ENCODE measurements at regions not wholly inside any gene's neighbourhood (a gene's known extent, or its start where the extent isn't known, plus 50 kb on each side); places are given as distances from the start of the nearest gene placed in this dataset.
"Not testable (repeated sequence)": the region's sequence is repeated elsewhere in the genome, so short reads cannot be mapped to it uniquely, and the experiment has no call there.

- Mint-ChIP-seq H3K27me3 (peaks cover 25 to 51% (median 40%) of the 10 kb centered on the region in 5 donors), H3K9me3 (peaks cover 0 to 13% (median 2%) of the 10 kb centered on the region in 11 donors)
- ATAC-seq; H3K4me1 ChIP-seq (ENCODE audit: control insufficient read depth in 2 of 2, insufficient read depth in 2 of 2, low read length in 2 of 2); H3K4me3 ChIP-seq (ENCODE audit: low read length); H3K9me3 ChIP-seq (ENCODE audit: control insufficient read depth in 2 of 3, low read length in 3 of 3); H3K4me1 Mint-ChIP-seq; H3K4me3 Mint-ChIP-seq; intact Hi-C loops (cut with micrococcal nuclease); H3K27me3 ChIP-seq (ENCODE audit: control insufficient read depth in 2 of 2, insufficient read depth in 2 of 2, low read length in 2 of 2); H3K36me3 ChIP-seq (ENCODE audit: control insufficient read depth in 2 of 3, insufficient read depth in 3 of 3, low read length in 3 of 3); CTCF ChIA-PET; H3K27ac Mint-ChIP-seq; H3K27ac ChIP-seq (ENCODE audit: low read depth, low read length); POLR2A ChIA-PET; H3K36me3 Mint-ChIP-seq; DNase-seq: not testable (repeated sequence)
These were observed 78.7 kb upstream of the EXOC2 start for GRCh38 chr6:771683-772082.

GRCh38 chr6:767755-768512 is 75.0 kb upstream of the EXOC2 start:
- Mint-ChIP-seq H3K4me3 (no peak overlapping the region), H3K27ac (no peak overlapping the region), H3K4me1 (no peaks in the 10 kb centered on the region), H3K27me3 (peaks cover 24 to 46% (median 37%) of the 10 kb centered on the region in 5 donors), H3K36me3 (no peaks in the 10 kb centered on the region), H3K9me3 (peaks cover 0 to 13% (median 2%) of the 10 kb centered on the region in 11 donors)
- Histone ChIP-seq H3K4me3 (ENCODE audit: low read length) (no peak overlapping the region), H3K27me3 (ENCODE audit: control insufficient read depth in 2 of 2, insufficient read depth in 2 of 2, low read length in 2 of 2) (no peaks in the 10 kb centered on the region), H3K9me3 (ENCODE audit: control insufficient read depth in 2 of 3, low read length in 3 of 3) (no peaks in the 10 kb centered on the region), H3K27ac (ENCODE audit: low read depth, low read length) (no peak overlapping the region), H3K36me3 (ENCODE audit: control insufficient read depth in 2 of 3, insufficient read depth in 3 of 3, low read length in 3 of 3) (no peaks in the 10 kb centered on the region), H3K4me1 (ENCODE audit: control insufficient read depth in 2 of 2, insufficient read depth in 2 of 2, low read length in 2 of 2) (no peaks in the 10 kb centered on the region)
- ATAC-seq, result no peak
- ChIA-PET CTCF (no interaction called here), POLR2A (no interaction called here)
- no peak for DNase-seq
- intact Hi-C loops (cut with micrococcal nuclease), result no loop called here

- Mint-ChIP-seq H3K4me3 (no peak overlapping the region), H3K27me3 (peaks cover 24 to 36% (median 31%) of the 10 kb centered on the region in 5 donors), H3K9me3 (peaks cover 0 to 6% (median 0%) of the 10 kb centered on the region in 11 donors), H3K4me1 (no peaks in the 10 kb centered on the region), H3K36me3 (no peaks in the 10 kb centered on the region), H3K27ac (no peak overlapping the region)
- Histone ChIP-seq H3K4me1 (ENCODE audit: control insufficient read depth in 2 of 2, insufficient read depth in 2 of 2, low read length in 2 of 2) (no peaks in the 10 kb centered on the region), H3K36me3 (ENCODE audit: control insufficient read depth in 2 of 3, insufficient read depth in 3 of 3, low read length in 3 of 3) (no peaks in the 10 kb centered on the region), H3K9me3 (ENCODE audit: control insufficient read depth in 2 of 3, low read length in 3 of 3) (no peaks in the 10 kb centered on the region), H3K4me3 (ENCODE audit: low read length) (no peak overlapping the region), H3K27ac (ENCODE audit: low read depth, low read length) (no peak overlapping the region), H3K27me3 (ENCODE audit: control insufficient read depth in 2 of 2, insufficient read depth in 2 of 2, low read length in 2 of 2) (no peaks in the 10 kb centered on the region)
- ChIA-PET POLR2A (no interaction called here), CTCF (no interaction called here)
- ATAC-seq (no peak), DNase-seq (no peak)
- intact Hi-C loops (cut with micrococcal nuclease), result no loop called here
These were observed 73.7 kb upstream of the EXOC2 start for GRCh38 chr6:766625-767024.

GRCh38 chr6:761997-762396 is 69.1 kb upstream of the EXOC2 start:
- ATAC-seq (no peak), DNase-seq (no peak)
- Mint-ChIP-seq H3K9me3 (peaks cover 0 to 2% (median 0%) of the 10 kb centered on the region in 11 donors), H3K27ac (no peak overlapping the region), H3K4me1 (no peaks in the 10 kb centered on the region), H3K27me3 (peaks cover 6 to 17% (median 11%) of the 10 kb centered on the region in 5 donors), H3K4me3 (no peak overlapping the region), H3K36me3 (peaks cover 0 to 3% (median 0%) of the 10 kb centered on the region in 5 donors)
- Histone ChIP-seq H3K9me3 (ENCODE audit: control insufficient read depth in 2 of 3, low read length in 3 of 3) (no peaks in the 10 kb centered on the region), H3K27ac (ENCODE audit: low read depth, low read length) (no peak overlapping the region), H3K36me3 (ENCODE audit: control insufficient read depth in 2 of 3, insufficient read depth in 3 of 3, low read length in 3 of 3) (no peaks in the 10 kb centered on the region), H3K4me3 (ENCODE audit: low read length) (no peak overlapping the region), H3K4me1 (ENCODE audit: control insufficient read depth in 2 of 2, insufficient read depth in 2 of 2, low read length in 2 of 2) (no peaks in the 10 kb centered on the region), H3K27me3 (ENCODE audit: control insufficient read depth in 2 of 2, insufficient read depth in 2 of 2, low read length in 2 of 2) (no peaks in the 10 kb centered on the region)
- CTCF ChIA-PET, result no interaction called here
- intact Hi-C loops (cut with micrococcal nuclease), result no loop called here
- POLR2A ChIA-PET, result interaction anchor here (0.7 kb wide), 1 partner anchor 755 kb away, joined by 3 read pairs; no protein-coding TSS in a partner anchor

- no peaks in the 10 kb centered on the region for H3K4me1 ChIP-seq (ENCODE audit: control insufficient read depth in 2 of 2, insufficient read depth in 2 of 2, low read length in 2 of 2)
- Mint-ChIP-seq H3K4me3 (no peak overlapping the region), H3K27me3 (peaks cover 5 to 12% (median 7%) of the 10 kb centered on the region in 5 donors), H3K9me3 (peaks cover 0 to 3% (median 0%) of the 10 kb centered on the region in 11 donors), H3K4me1 (no peaks in the 10 kb centered on the region), H3K36me3 (peaks cover 0 to 3% (median 0%) of the 10 kb centered on the region in 5 donors), H3K27ac (no peak overlapping the region)
- CTCF ChIA-PET, result no interaction called here
- H3K27me3 ChIP-seq (ENCODE audit: control insufficient read depth in 2 of 2, insufficient read depth in 2 of 2, low read length in 2 of 2), result no peaks in the 10 kb centered on the region
- H3K4me3 ChIP-seq (ENCODE audit: low read length), result no peak overlapping the region
- H3K9me3 ChIP-seq (ENCODE audit: control insufficient read depth in 2 of 3, low read length in 3 of 3), result no peaks in the 10 kb centered on the region
- ATAC-seq (no peak), DNase-seq (no peak)
- intact Hi-C loops (cut with micrococcal nuclease), result no loop called here
- POLR2A ChIA-PET, result interaction anchor here (0.7 kb wide), 1 partner anchor 756 kb away, joined by 3 read pairs; no protein-coding TSS in a partner anchor
- no peak overlapping the region for H3K27ac ChIP-seq (ENCODE audit: low read depth, low read length)
- no peaks in the 10 kb centered on the region for H3K36me3 ChIP-seq (ENCODE audit: control insufficient read depth in 2 of 3, insufficient read depth in 3 of 3, low read length in 3 of 3)
These were observed 68.3 kb upstream of the EXOC2 start for GRCh38 chr6:760982-761955.

- no peak overlapping the region for H3K27ac Mint-ChIP-seq
- Histone ChIP-seq H3K4me1 (ENCODE audit: control insufficient read depth in 2 of 2, insufficient read depth in 2 of 2, low read length in 2 of 2) (no peaks in the 10 kb centered on the region), H3K27ac (ENCODE audit: low read depth, low read length) (no peak overlapping the region), H3K27me3 (ENCODE audit: control insufficient read depth in 2 of 2, insufficient read depth in 2 of 2, low read length in 2 of 2) (no peaks in the 10 kb centered on the region), H3K4me3 (ENCODE audit: low read length) (no peak overlapping the region), H3K9me3 (ENCODE audit: control insufficient read depth in 2 of 3, low read length in 3 of 3) (no peaks in the 10 kb centered on the region), H3K36me3 (ENCODE audit: control insufficient read depth in 2 of 3, insufficient read depth in 3 of 3, low read length in 3 of 3) (no peaks in the 10 kb centered on the region)
- DNase-seq (no peak), ATAC-seq (no peak)
- POLR2A ChIA-PET, result no interaction called here
- H3K4me1 Mint-ChIP-seq, result no peaks in the 10 kb centered on the region
- no peak overlapping the region for H3K4me3 Mint-ChIP-seq
- peaks cover 0 to 3% (median 0%) of the 10 kb centered on the region in 5 donors for H3K36me3 Mint-ChIP-seq
- H3K27me3 Mint-ChIP-seq, result peaks cover under 1 to 9% (median 6%) of the 10 kb centered on the region in 5 donors
- intact Hi-C loops (cut with micrococcal nuclease), result no loop called here
- peaks cover 0 to 3% (median 0%) of the 10 kb centered on the region in 11 donors for H3K9me3 Mint-ChIP-seq
- CTCF ChIA-PET, result no interaction called here
These were observed 66.8 kb upstream of the EXOC2 start for GRCh38 chr6:759729-760128.
